ENCODE measurements at regions not wholly inside any gene's neighbourhood (a gene's known extent, or its start where the extent isn't known, plus 50 kb on each side); places are given as distances from the start of the nearest gene placed in this dataset.
A peak's percentile ranks its signal among the peaks of the same experiment; 100 is the strongest.
"Not testable (repeated sequence)": the region's sequence is repeated elsewhere in the genome, so short reads cannot be mapped to it uniquely, and the experiment has no call there.

DNA sequence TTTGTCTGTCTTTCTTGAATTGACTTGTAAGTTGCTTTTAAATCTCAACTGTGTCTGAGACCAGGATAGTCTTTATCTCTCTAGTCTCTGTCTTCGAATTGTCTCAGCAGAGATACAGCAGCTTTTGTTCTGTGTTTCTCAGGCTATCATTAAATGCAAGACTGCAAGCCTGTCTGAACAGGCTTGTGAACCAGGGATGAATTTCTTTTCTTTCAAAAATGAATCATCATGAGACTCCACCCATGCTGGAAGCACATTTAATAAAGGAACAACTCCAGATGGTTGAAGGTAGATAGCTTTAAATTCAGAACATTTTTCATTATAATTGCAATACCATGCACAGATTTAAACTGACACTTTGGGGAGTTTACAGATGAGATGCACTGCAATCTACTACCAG lies 155.9 kb downstream of the SEC23IP start:
- DNase-seq (ENCODE audit: low spot score) = no peak

DNA sequence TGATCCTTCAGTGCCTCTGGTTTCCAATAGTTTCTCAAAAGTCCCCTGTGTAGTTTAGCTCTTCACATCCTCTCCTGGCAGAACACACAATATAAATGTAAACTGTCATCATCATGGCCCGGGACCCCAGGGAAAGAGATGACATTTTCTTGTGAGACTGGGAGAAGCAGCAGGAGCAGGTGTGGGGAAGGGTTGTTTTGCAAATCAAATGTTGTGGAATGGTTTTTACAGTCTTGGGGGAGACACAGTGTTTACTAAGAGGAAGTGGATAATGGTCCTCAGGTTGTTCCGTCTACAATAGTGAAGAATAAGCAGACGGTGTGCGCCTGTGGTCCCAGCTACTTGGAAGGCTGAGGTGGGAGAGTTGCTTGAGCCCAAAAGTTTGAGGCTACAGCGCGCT lies 159.1 kb downstream of the SEC23IP start:
- DNase-seq (ENCODE audit: low spot score) = no peak

DNA sequence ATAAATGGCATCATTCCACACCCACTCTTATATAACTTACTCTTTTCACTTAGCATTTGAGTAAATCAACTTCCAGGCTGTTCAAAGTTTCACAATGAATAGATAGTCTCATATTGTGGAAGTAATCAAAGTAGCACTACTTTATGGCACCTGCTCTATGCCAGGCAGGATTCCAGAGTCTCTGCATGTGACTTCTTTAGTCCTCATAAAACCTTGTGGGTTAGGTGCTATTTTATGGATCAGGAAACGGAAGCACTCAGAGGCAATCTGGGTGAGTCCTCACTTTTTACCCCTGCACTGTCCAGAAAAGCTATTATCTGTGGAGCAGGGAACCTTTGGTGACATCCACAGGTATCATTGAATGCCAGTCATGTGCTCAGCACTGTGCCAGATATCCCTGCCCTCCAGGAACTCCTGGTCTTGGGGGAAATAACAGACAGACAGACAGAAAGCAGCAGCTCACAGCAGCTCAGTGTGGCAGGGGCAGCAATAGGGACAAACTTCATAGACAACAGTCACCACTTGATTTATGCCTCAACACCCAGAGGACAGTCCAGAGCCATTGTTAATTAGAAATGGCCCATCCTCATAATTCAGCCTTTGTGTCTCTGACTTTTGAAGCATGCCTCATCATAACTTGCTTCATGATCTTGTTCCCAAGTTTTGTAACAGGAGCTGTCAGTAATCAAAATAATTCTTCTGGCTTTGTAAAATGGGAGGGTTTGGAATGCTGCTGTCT lies 160.6 kb downstream of the SEC23IP start:
- DNase-seq (ENCODE audit: low spot score) = peak; percentile 13

DNA sequence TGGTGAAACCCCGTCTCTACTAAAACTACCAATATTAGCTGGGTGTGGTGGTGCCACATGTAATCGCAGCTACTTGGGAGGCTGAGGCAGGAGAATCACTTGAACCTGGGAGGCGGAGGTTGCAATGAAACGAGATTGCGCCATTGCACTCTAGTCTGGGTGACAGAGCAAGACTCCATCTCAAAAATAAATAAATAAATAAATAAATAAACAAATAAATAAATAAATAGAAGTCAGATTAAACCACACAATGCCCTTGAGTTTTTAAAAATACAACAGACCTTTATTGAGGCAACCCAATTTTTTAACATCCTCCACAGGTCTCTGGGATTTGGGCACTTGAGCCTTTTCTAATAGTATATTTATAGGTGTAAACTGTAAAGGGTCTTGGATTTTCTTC lies 167.3 kb downstream of the SEC23IP start:
- DNase-seq (ENCODE audit: low spot score) = not testable (repeated sequence)

DNA sequence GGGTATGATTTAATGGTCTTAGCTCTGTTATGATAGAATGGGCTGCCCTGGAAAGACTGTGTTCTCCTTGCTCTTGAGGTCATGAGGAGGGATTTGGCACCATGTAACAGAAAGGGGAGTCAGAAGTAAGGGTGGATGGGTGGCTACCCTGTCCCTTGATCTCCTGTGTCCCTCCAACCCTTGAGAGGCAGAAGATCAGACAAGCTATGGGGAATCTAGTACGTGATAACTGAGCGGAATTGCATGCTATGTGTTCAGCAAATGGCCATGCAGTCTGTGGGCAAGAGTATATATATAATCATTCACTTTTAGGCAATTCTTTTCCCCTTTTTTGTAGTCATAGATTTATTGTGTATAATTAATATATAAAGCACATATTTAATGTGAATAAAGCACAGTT lies 174.9 kb downstream of the SEC23IP start:
- no peak for DNase-seq (ENCODE audit: low spot score)

DNA sequence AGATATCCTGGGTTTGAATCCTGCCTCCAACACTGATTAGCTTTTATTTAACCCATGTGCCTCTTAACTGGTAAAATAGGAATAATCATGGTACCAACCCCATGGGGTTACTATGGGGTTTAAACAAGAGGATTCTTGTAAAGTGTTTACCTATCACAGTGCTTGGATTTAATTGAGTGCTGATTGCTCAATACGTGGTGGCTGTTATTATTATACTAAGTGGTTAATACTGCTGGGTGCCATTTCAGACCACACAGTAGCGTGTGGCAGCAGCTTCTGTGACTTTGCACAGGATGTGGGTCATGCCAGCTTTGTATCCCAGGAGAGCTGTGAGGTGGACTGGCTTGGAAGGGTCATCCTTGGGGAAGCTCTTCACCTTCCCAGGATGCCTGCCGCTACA lies 177.2 kb downstream of the SEC23IP start:
- no peak for DNase-seq (ENCODE audit: low spot score)

DNA sequence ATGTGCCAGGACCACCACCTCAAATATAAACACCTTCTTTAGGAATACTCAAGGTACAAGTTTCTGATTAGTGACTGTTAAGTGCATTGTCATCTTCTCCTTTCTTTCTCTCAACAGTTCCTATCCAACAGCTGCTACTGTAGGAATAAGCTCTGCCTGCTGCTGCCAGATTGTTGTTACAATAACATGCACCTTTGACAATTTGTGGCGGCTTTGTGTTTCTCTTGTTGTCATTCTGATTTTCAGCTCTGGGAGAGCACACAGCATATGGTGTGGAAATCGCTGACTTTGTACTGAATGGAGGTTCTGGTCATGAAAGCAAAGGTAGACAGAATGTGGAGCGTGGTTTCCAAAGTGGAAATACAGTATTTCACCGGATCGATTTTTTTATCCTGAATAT lies 182.8 kb downstream of the SEC23IP start:
- no peak for DNase-seq (ENCODE audit: low spot score)

DNA sequence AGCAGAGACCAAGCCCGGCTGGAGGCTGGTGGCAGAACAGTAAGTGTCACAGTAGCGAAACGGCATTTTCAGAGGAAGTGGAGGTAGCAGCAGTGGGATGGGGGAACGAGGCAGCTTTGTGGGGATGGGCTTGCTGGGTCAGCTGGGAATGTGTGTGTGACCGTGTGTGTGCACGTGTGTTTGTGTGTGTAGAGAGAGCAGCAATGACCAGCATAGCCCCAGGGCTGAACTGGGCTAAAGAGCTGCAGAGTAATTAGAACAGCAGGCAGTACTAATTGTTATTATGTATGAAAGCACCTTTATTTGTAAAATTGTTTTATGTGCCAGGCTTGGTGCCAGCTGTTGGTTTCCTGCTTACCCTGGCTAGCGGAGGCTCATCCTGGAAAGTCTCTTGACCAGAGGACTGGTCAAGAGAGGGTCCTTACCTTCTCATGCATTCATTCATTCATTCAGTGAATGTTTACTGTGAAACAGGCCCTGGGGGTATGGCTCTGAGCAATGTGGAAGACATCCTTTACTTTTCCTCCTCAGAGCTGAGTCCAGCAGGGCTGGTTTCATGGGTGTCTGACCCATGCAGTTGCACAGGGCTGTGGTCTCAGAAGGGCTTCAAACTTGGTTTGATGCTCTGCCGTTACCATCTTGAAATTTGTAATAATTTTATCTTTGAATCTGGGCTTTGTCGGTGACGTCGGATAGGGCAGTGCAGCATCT lies 184.6 kb downstream of the SEC23IP start:
- DNase-seq (ENCODE audit: low spot score) = no peak

DNA sequence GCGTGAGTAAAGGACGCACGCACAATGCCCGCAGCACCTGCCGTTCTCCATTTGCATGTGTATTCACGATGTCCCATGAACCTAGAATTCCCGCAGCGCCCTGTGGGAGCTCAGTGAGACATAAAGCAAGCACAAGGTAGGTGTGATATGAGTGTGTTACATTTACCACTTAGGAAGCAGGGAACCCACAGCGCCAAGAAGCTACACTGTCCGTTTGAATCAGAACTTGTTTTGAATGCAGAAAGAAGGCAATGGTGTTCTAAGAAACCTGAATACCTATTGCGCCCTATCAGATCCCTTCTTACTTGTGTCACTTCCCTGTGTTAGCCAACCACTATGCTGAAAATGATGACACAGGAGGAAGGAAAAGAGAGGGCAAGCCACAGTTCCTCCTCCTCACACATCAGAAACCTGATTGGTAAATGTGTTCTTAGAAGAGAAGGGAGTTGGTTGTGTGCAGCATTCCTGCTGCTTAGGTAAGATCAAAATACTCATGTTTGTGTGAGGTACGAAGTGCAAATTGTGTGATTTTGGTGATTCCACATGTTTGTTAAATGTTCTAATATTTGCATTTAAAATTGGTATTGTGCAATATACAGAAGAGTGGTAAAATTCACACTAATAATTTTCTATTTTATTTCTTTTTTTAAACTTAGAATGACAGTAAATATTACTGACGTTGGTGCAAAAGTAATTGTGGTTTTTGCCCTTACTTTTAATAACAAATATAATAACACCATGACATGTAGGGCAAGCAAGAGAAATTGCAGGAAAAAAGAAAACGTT lies 185.4 kb downstream of the SEC23IP start:
- DNase-seq (ENCODE audit: low spot score) = no peak

DNA sequence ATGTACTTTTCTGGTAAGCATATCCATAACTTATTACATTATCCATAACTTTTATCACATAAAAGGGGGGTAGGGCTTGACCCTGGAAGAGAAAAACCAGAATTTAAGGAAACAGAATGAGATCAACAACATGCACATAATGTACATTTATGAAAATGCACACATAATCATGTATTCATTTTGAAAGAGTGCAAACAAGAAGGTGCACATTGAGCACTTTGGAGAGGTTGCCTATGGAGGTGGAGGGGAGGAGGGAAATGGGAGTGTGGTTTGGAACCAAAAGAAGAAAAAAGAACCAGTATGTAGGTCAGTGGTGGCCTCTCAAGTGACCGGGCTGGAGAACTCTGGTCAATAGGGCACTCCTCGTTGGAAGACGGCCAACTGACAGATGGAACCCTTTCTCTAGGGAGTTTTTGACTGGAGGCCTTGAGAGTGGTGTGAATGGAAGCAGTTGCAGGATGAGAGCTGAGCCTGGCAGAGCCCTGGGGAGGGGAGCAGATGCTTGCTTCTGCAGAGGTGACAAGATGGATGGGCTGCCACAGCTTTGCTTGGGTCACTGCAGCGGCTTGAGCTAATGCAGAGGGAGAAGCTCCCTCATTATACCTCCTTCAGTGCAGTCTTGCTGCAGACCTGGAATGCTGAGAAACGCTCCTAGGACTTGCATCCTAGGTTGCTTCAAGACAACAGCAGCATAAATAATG lies 192.7 kb downstream of the SEC23IP start:
- DNase-seq (ENCODE audit: low spot score) = no peak

DNA sequence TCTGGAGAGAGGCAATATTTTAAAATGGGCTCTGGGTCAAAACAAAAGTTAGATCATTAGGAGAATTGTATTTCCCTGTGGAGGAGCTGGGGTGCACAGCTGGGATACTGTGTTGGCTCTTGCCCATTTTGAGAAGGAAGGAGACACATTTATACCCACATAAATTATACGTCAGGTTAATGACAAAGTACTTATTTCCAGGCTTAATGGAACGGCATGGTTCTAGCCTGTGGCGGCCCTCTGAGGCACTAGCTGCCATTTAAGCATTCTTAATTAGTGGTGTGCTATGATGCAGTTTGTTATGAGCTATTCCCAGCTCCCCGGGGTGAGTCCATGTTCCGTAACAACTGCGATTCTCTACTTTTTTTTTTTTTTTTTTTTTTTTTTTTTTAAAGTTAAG lies 193.5 kb downstream of the SEC23IP start:
- DNase-seq (ENCODE audit: low spot score) = no peak

DNA sequence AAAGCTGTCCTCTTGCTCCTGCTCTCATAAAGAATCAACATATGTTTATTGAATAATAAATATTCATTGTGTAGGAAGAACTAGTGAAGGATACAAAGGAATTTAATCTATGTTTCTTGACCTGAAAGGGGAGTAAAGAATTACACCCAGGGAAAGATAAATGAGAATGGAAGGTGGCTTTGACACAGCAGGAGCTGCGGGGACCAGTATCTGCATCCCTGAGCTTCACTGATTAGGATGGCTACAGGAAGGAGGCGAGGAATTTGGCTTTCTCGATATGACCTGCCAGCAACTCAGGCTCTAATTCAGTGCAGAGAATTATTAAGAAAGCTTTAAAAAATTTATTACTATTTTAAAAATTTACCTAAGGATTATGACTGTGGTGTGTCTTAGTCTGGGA lies 194.6 kb downstream of the SEC23IP start:
- DNase-seq (ENCODE audit: low spot score) = no peak

DNA sequence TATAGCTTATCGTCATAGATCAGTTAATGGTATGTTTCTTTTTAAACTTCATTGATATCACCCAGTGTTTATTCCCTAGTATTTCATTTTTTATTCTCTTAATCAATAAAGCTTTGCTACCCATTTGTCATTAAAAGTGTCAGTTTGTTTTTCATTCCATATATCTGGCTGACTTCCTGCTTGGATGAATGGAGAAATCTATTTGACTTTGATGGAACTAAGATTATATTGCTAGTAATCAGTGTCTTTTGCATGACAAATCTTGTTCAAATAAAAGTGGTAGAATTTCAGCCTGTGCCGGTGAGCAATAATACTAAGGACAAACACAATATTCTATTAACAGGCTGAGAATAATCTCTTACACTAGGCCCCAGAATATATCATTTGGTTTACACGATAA lies 203.3 kb downstream of the SEC23IP start:
- no peak for DNase-seq (ENCODE audit: low spot score)

DNA sequence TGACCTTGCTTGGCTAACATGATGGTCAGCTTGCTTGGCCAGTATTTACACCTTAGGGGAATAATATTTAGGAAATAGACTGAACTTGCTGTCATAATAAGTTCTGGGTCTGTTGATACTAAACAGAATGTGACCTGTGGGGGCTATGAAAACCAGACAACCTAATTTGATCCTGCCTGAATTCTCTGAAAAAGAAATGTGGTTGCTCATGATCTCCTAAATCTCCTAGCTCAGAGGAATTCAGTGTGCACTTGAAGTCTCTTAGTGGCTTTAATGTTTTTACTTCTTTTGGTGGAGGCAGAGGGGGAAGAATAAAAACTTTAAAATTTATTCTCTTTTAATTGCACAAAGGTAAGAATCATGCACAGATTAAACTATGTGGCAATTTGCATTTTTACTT lies 205.2 kb downstream of the SEC23IP start:
- no peak for DNase-seq (ENCODE audit: low spot score)

DNA sequence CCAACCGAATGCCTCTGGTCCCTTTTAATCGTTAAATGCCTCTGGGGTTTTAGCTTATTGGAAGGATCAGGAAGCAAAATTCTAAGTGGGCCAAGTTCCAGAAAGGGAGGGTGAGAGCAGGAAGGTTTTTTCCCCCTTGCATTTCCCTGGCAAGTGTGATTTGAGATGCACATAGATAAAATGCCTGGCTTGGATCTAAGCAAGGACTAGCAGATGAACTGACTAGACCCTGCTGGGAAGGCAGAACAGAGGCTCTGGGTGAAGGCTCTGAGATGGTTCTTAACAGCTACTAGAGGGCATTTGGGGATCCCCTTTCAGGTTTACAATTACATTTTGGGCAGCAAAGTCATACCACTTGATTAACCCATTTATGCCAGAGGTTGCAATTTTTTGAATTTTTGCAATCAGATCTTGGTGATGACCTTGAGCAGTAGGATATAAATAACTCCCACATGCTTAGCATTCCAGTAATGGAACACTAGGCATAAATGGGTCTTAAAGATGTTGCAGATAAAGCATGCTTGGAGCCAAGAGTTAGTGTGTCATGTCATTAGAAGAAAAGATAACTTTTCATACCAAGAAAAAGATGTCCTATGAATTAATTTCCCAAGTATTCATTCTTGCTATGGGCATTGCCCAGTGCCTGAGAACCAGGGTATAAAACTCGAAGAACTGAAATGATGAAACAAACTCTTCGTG lies 205.9 kb downstream of the SEC23IP start:
- no peak for DNase-seq (ENCODE audit: low spot score)

DNA sequence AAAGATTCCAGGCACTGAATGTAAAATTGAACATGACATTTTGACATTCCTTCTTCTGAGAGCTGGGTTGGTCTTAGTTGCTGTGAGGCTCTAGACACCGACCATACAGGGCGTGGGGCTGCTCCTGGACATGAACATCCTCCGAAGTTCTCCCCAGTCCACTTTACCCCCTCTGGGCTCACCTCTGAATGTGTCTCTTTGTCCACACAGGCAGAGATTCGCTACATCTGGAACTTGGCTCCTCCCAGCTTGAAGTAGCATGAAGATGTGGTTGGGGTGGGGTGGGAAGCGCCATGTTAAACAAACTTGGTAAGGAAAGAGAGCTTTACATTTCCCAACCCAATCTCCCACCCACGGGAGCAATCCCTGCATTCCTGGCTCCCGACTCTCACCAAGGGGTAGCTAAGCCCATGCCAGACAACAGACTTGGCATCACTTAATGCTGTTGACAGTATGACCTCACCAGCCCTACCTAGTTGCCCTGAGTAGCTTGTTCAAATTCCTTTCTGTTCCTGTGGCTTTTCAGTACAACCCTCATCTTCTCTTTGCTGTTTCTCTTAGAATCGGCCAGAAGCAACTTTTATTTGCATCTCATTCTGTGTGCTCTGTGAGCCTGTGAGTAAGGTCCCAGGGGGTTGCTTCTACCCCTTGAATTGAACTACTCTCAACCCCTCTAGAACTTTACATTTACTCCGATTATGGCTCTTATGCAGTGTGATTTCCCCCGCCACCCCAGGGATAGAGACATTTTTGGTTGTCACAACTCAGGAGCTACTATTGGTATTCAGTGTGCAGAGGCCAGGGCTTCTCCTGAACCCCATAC lies 211.4 kb downstream of the SEC23IP start:
- DNase-seq (ENCODE audit: low spot score) = no peak

DNA sequence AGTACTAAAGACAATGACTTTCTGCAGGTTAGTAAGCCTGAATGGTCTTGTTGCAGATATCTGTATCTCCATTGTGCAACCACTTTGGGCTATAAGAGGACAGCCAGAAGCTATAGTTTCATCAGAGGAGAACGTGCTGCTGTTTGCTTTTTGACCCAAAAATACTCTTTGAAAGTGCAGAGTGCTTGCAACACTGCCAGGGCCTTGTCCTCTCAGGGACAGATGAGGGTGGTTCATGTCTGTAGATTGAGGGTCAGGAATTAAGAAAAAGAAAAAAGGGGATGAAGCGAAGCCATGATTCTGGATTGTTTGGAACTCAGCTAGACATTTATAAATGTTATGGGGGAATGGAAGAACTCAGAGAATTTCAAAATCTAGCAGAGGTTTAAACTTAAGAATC lies 212.5 kb downstream of the SEC23IP start:
- no peak for DNase-seq (ENCODE audit: low spot score)

DNA sequence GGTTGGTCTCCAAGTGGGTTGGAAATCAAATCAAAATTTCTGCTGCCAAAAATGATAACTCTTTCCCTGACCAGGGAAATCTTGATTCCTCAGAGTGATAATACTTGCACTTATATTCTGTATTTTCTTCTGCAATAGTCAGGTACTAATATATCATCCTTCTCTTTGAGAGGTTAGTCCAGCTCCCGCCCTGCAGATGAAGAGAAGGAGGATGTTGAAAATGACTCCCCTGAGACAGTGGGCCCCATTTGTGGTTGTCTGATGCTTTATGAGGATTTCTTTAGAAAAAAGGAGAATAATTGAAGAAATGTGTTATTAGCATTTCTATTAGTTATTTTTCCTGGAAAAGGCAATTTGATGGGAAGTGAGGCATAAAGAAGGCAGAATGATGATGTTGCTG lies 213.0 kb downstream of the SEC23IP start:
- DNase-seq (ENCODE audit: low spot score) = no peak

DNA sequence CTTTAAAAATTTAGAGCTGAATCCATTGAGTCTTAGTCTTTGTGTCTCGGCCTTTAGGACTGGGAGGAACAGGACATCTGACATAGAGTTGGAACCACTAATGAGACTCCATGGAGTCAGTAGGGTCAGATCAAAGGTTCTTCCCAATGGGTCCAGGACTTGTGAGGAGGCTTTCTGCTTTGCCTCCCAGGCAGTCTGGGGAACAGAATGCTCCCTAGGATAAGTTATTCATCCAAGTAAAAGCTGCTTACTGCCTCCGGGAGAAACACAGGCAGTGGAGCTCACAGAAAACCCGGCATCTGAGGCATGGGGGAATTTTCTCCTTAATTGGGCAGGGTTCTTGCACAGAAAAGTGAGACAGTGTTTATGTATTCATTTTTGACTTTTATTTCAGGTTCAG lies 216.4 kb downstream of the SEC23IP start:
- no peak for DNase-seq (ENCODE audit: low spot score)

DNA sequence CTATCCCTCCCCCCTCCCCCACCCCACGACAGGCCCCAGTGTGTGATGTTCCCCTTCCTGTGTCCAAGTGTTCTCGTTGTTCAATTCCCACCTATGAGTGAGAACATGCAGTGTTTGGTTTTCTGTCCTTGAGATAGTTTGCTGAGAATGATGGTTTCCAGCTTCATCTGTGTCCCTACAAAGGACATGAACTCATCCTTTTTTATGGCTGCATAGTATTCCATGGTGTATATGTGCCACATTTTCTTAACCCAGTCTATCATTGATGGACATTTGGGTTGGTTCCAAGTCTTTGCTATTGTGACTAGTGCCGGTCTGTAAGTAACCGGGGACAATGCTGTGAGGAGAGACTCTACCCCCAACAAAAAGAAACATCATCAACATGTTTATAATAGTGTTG lies 217.2 kb downstream of the SEC23IP start:
- DNase-seq (ENCODE audit: low spot score) = not testable (repeated sequence)

DNA sequence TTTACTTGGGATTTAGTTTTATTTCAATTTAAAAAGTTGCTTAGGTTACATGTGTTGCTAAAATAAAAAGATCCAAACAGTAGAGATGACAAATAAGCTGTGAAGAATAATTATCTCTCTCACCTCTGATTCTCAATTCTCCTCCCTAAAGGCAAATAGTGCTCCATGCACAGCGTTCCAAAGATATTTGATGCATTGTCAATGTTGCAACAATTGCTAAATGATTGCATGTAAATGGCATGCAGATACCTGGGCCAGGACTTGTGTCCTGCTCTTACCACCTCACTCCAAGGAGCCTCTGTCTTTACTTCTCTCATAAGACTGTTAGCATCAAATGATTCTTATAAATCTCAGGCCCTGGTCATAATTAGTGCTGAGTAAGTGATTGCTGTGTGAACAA lies 217.7 kb downstream of the SEC23IP start:
- DNase-seq (ENCODE audit: low spot score) = no peak
